OCI-LY3 (cell line): ENCODE measurements at regions not wholly inside any gene's neighbourhood (a gene's known extent, or its start where the extent isn't known, plus 50 kb on each side); places are given as distances from the start of the nearest gene placed in this dataset.

ENCODE experiments used
- CTCF ChIP-seq: fragments of 200-600, 300-600 bp; sonication (generic); IDR thresholded peaks from 2 replicates; pipeline ENCODE4 v1.5.1; 2014; ENCODE audit warnings: antibody characterized with exemption, low read length, low read depth
- EZH2phosphoT487 ChIP-seq: fragments of 200-600 bp; shearing (Covaris generic); IDR thresholded peaks from 2 replicates; pipeline ENCODE4 v1.6.1; 2018; ENCODE audit warnings: antibody characterized with exemption, mixed run types, low read depth

- TF ChIP-seq CTCF (no peak), EZH2phosphoT487 (no peak)
Observed at GRCh38 chr10:47104151-47104605, 192.9 kb downstream of the PTPN20 start.
